HUDEP-2 (cell line): ENCODE measurements at regions not wholly inside any gene's neighbourhood (a gene's known extent, or its start where the extent isn't known, plus 50 kb on each side); places are given as distances from the start of the nearest gene placed in this dataset.

Source experiments
- DNase-seq, 76 experiments: peaks; one replicate each; lab custom pipeline; 2025; ENCODE audit not compliant: unreplicated experiment in 76 of 76; lab: John Stamatoyannopoulos, UW

DNA sequence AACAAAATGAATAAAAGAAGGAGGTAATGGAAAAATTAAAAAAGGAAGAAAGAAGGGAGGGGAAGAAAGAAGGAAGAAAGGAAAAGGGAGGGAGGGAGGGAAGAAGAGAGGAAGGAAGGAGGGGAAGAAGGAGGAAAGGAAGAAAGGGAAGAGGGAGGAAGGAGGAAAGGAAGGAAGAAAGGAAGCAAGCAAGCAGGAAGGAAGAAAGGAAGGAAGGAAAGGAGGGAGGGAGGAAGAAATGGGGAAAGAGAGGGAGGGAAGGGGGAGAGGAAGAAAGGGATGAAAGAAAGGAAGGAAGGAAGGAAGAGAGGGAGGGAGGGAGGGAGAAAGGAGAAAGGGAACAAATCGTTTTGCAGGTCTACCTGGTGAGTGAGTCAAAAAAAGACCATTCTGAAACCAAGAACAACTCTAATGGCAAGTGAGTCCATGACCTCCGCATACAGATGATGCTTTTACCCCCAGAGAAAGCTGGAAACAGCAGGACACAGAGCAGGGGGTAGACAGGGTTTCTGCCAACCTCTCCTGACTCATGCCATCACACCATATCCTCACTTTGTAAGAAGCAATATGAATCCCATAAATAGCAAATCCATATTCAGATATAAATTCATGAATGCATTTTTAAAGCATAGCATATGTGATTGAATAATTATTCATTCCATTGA is 1112.9 kb upstream of the AUTS2 start:
- DNase-seq, result no peak

DNA sequence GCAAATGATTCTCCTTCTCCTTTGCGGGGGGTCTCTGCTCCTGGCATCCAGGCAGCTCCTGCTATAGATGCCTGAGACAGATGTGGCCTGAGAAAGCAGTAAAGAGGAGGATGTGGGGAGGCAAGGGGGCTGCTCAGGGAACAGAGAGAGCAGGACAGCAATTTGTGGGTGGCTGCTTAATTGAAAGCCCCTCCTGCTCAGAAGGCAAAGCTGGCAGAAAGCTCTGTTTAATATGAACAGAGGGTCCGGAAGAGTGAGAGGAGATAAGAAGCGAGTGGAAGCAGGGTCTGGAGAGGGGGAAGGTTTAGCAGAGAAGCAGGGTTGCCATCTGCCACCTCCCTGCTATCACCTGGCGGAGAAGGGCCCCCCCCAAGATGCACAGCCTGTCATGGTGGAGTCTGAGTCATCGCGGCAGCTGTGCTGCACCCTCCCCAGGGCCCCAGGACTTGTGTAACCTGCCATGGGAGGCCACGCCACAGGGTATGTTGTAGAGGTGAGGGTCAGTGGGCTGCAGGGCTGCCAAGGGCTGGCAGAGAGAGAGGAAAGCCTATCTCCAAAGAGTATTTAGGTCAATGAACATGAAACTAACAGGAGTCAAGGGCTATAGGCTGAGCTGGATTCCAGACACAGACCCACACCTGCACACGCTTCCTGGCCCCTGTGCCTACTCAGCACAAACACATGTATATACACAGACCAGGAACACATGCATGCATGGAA is 1109.8 kb upstream of the AUTS2 start:
- no peak for DNase-seq

DNA sequence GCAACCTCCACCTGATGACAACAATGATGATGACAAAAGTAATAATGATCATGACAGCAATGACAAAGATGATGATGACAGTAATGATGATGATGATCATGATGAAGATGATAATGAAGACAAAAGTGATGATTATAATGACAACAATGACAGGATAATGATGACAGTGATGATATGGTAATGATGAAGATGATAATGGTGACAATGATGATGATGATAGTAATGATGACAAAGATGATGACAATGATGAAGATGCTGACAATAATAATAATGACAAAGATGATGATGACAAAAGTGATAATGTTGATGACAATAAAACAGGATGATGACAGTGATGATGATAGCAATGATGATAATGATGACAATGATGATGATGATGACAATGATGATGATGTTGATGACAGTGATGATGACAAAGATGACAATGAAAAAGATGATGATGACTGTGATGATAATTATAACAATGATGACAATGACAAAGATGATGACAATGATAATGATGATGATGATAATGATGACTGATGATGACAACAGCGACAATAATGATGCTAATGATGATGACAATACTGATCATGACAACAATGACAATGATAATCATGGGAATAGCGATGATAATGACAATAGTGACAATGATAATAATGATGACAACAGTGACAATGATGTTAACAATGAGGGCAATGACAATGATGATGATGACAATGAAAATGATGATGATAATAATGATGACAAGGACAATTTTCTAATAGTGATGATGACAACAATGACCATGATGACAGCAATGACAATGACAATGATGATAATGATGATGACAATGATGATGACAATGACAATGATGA is 1106.5 kb upstream of the AUTS2 start:
- DNase-seq, result no peak

DNA sequence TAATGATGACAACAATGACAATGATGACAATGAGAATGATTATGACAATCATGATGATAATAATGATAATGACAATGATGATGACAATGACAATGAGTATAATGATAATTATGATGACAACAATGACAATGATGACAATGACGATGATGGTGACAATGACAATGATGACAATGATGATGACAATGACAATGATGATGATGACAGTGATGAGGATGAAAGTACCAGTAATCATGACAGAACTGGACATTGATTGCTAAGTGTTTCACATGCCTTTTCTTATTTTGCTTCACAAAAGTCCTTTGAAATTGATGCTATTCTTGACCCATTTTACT is 1106.0 kb upstream of the AUTS2 start:
- no peak for DNase-seq

DNA sequence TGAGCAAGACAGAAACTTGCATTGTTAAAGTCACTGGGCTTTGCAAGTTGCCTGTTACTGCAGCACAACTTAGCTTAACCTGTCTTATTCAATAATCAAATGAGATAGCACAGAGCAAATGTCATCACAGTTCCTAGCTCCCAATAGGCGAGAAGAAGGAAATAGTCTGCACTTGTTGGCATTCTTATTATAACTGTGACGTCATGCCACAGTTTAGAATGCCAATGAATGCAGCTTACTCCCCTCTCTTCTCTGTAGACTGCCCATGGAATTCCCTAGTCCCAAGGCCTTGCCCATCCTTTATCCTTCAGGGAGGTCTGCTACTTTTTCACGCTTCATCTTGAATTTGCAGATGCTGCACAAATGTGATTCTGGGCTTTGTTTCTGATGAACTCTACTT is 1094.9 kb upstream of the AUTS2 start:
- DNase-seq, result no peak

DNA sequence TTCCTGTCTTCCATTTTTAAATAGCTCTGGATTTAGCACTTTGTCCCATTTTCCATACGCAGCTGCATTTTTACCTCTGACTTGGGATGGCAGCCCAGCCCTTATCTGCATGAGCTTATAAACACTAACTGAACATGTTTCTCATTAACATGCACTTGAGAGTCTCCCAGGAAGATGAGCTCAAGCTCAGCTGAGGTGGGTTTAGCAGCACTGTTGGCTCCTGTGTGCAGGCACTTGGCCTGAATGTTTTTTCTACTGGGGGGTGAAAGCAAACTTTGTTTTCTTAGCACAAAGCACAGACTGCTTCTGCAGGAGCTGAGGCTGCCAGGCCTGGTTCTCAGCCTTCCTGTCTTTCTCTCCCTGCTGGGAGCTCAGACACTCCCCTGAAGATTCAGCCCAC is 1093.6 kb upstream of the AUTS2 start:
- no peak for DNase-seq

DNA sequence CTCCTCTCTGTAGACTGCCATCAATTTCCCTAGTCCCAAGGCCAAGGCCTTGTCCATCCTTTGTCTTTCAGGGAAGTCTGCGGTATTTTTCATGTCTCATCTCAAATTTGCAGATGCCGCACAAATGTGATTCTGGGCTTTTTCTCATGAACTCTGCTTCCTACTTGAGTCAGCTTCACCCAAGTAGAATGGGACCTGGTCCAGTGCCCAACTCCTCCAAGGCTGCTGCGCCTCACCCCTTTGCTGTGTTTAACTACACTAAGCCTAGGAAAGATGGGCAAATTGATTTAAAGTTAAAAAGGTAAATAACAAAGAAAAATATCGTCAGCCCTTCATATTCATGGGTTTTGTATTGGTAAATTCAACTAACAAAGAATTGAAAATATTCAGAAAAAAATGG is 1092.6 kb upstream of the AUTS2 start:
- DNase-seq, result no peak

DNA sequence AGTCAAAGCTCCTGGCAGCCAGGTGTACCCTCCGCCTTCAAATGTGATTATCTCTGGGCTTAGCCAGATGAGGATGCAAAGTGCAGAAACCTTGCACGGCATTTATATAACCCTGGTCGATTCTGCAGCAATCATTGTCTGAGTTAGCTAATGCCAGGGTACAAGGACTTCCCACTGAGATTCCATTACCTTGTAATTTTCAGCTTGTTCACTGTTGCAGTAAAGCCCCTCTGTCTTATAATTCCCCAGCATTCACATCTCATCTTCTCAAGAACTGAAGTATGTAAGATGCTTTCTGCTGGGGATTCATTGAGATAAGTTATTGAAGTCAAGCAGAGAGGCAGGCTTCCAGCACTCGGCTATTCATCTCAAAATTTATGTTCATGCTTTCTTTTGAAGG is 1090.6 kb upstream of the AUTS2 start:
- no peak for DNase-seq

DNA sequence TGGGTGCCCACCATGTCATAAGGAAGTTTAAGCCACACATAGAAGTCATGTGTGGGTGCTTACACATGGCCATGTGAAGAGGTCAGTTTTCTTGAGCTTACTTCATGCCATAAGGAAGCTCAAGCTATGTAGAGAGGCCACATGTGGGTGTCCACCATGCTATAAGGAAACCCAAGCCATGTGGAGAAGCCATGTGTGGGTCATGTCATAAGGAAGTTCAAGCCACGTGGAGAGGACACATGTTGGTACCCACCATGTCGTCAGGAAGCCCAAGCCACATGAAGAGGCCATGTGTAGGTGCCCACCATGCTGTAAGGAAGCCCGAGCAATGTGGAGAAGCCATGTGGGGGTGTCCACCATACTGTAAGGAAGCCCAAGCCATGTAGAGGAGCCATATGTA is 1089.2 kb upstream of the AUTS2 start:
- DNase-seq, result no peak

DNA sequence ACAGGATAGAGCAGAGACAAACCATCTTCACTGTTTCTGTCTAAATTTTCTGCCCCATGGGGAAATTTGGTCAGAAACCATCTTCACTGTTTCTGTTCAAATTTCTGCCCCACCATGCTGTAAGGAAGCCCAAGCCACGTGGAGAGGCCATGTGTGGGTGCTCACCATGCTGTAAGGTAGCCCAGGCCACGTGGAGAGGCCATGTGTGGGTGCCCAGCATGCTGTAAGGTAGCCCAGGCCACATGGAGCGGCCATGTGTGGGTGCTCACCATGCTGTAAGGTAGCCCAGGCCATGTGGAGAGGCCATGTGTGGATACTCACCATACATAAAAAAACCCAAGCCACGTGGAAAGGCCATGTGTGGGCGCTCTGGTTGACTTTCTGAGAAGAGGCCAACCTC is 1088.7 kb upstream of the AUTS2 start:
- DNase-seq, result no peak

DNA sequence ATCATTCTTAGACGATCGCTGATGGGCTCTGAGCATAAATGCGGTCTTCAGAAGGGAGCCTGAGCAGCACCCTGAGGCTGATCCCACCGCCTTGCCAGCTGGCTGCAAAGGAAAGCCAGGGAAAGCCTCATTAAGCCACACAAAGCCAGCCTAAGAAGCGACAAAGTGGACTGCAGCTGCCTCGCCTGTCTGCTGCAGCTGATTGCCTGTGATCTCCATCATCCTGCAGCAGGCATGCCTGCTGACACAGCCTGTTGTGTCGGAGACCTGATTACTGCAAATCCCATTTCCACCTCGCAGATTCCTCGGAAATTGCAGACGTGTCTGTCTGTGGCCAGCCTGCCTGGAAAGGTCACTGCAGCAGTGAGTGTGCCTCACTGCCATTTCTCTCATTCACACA is 1087.0 kb upstream of the AUTS2 start:
- DNase-seq, result no peak

DNA sequence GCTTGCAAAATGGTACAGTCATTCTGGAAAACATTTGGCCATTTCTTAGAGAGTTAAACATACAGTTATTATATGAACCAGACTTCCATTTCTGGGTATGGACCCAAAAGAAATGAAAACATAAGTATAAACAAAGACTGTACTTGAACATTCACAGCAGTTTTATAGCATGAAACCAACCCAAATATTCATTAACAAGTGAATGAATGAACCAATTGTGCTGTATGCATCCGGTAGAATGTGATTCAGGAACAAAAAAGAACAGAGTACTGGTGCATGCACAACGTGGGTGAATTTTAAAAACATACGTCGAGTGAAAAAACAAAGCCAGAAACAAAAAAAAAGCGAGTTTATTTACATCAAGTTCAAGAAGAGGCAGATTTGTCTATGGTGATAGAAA is 1085.8 kb upstream of the AUTS2 start:
- DNase-seq, result no peak

DNA sequence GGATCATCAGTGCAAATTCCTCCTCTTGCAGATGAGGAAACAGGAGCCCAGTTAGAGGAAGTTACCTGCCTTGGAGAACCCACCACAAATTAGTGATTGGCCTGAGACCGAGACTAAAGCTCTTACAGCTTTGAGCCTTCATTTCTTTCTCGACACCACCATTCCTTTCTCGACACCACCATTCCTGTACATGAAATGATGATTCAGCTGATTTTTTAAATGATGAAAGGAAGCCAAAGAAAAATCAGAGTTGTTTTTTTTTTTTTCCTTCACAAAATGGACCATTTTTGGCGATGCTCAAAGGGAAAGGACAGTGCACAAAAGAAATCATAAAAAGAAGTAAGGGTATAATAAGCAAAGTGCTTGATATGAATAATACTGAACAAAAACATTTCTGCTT is 1080.2 kb upstream of the AUTS2 start:
- DNase-seq, result no peak

DNA sequence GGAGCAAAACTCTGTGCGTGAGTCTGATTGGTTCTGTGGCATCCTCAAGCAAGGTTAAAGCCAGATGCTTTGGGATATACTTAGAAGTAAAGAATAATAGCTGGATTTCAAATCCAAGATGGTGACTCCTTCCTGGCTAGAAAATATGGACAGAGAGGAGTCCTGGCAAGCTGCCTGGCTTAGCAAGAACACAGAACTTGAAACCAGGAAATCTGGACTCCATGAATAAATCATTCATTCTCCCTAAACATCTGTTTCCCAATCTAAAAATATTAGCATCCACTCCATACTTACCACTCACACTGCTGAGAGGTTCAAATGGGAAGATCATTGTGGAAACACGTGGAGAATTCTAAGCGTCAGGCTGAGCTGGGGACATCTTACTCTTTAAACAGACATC is 1074.1 kb upstream of the AUTS2 start:
- no peak for DNase-seq

DNA sequence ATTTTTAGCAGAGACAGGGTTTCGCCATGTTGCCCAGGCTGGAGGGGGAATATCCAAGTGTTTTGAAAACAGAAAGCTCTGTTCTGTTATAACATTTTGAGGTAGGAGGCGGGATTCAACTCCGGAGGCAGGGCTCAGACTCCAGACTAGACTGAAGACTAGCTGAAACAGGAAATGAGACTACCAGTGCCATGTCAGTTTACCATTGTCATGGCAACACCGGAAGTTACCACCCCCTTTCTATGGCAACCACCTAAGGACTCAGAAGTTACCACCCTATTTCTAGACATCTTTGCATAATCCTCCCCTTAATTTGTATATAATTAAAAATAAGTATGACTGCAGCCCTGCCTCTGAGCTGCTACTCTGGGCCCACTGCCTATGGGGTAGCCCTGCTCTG is 1069.1 kb upstream of the AUTS2 start:
- no peak for DNase-seq

DNA sequence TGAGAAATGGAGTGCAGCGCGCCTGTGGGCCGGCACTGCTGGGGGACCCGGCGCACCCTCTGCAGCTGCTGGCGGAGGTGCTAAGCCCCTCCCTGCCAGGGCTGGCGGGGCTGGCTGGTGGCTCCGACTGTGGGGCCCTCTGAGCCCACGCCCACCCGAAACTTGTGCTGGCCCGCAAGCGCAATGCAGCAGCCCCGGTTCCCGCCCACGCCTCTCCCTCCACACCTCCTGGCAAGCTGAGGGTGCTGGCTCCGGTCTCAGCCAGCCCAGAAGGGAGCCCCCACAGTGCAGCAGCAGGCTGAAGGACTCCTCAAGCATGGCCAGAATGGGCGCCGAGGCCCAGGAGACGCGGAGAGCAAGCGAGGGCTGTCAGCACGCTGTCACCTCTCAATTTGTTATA is 1063.0 kb upstream of the AUTS2 start:
- no peak for DNase-seq

DNA sequence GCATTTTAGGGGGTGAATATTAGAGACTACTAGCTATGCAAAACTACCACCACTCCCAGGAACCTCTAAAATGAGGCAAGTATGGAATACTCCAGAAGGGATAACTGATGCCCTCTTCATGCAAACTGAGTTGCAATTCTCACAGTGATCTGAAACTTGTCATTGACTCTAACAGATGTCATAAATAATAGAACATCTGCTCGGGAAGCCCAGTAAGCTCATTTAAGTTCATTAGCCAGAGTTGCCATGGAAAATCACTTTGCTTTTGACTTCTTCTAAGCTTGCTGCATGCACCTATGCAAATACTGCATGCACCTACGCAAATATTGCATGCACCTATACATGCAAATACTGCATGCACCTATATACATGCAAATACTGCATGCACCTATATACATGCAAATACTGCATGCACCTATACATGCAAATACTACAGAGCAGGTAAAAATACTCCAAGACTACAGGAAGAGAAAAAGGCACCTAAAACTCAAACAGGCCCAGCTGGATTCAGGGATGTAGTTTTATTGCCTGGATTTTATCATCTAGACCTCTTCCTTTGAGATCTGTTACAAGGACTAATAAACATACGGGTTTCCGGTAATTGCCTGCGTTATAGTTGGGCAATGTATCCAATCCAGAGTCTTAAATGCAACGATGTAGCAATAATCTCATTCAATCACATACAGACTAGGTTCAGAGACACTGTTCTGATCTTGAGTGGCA is 1061.1 kb upstream of the AUTS2 start:
- no peak for DNase-seq

DNA sequence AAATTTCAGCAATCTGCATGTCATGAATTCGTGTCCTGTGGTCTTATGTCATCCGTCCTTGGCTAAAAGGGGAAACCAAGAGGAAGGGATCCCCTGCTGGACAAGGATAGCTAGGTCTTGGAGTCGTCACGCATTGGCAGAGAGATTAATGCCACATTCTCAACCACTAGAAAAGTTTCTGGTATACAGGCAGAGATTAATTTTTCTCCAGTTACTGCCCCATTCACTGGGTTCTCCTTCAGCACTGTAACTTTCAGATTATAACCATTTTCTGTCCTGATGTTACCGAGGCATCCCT is 1060.6 kb upstream of the AUTS2 start:
- DNase-seq, result no peak

DNA sequence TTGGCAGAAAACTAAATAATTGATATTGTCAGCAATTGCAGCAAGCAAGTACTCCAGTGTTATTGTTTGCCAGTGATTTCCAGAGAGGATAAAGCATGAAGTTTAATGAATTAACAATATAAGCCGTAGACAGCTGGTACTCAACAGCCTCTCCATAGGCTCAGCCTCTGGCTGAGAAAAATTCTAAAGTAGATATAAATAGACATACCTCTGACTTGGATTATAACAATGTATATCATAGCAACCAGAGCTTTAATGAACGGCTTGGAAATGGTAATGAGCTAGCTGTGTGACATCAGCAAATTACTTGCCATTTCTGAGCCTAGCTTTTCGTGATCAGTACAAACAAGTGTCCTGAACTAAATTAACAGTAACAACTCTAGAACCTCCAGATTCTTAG is 1055.4 kb upstream of the AUTS2 start:
- DNase-seq, result no peak

DNA sequence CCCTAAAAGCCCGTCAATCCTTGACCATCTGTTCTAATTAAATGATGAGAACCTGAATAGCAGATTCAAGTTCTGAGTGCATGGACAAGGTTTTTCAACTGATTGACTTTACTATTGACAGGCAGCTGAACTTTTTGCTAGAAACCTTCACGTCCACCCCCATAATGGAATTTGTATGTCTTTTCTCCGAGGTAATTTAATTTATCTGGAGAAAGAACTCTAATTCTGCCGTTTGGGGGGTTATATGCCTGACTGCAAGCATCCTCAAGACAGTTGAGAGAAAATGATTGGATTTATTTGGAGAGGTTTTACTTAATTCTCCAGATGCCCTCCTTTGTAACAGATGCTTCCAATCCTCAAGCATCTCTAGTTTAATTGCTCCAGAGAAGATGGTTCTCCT is 1053.4 kb upstream of the AUTS2 start:
- DNase-seq, result no peak

DNA sequence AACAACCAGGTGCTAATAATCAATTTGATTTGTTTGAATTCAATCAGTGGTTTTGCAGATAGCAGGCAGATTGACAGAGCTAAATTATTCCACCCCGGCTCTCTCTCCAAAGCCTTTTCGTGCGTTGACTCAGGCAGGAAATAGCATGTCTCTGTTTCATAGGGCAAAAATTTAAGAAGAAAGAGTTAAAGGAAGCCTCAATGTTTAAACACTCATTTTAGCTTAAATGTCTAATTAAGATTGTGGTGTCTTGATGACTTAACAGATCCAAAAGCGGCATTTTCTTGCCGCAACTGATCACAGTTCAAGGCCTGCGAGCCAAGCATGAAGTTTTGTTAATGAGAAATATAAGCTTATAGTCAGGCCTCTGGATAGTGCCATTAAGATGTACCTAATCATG is 1051.1 kb upstream of the AUTS2 start:
- DNase-seq, result no peak

DNA sequence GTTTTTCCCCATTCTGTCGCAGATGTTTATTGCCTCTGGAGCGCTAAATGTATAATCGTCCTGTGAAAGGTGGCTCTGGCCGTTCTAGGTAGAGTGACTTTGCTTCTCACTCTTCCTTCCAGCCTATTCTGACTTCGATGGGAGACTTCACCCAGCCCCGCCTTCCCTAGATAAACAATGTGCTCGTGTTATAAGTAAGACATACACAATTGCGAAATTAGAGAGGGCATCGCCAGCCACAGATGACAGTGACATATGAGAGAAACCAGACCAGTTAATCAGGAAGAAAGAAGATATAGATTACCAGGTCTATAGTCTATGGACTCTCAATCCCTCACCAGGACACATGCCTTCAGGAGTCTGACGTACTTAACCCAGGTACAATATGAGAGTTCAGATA is 1050.5 kb upstream of the AUTS2 start:
- no peak for DNase-seq
